ENCODE measurements at regions not wholly inside any gene's neighbourhood (a gene's known extent, or its start where the extent isn't known, plus 50 kb on each side); places are given as distances from the start of the nearest gene placed in this dataset.

DNA sequence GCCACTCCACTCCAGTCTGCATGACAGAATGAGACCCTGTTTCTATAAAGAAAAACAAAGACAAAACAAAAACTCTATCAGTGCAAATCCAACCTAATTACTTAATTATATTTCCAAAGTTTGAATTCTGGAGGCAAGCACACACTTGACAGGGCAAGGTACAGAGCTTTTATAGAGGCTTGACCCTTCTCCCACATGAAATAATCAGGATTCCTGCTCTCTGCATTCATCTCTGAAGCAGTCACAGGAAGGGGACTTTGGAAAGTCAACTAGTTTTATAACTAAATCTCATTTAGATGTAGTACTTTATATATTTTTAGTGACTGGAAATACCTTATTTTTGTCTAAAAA is 91.9 kb upstream of the CHD1 start:
- no peak overlapping the region for H2BK120ac ChIP-seq (replicated peaks; ENCODE audit: low read depth, low read length)
- H3K56ac ChIP-seq (replicated peaks; ENCODE audit: insufficient read length, low read depth, low read length): no peak overlapping the region
- no peak overlapping the region for H2BK20ac ChIP-seq (ENCODE audit: low read length)
- no peak overlapping the region for H4K5ac ChIP-seq (ENCODE audit: insufficient read length, low read depth, low read length)
- H3K23ac ChIP-seq (ENCODE audit: insufficient read length): no peak overlapping the region
- no peak overlapping the region for H2BK15ac ChIP-seq (ENCODE audit: low read length)
- TF ChIP-seq TAF1 (IDR thresholded peaks at IDR 0.05; ENCODE audit: low read depth, low read length): no peak
- TF ChIP-seq RBBP5 (IDR thresholded peaks at IDR 0.05; ENCODE audit: borderline replicate concordance, low read depth, low read length): no peak
- TF ChIP-seq TEAD4 (IDR thresholded peaks at IDR 0.05; ENCODE audit: low read depth, low read length): no peak
- no peak overlapping the region for H2BK12ac ChIP-seq (ENCODE audit: low read depth, low read length)
- no peak overlapping the region for H4K91ac ChIP-seq (replicated peaks; ENCODE audit: insufficient read length, low read length)
- DNase-seq (ENCODE audit: low read depth in 1 of 2, low spot score in 2 of 2) (no peak), FAIRE-seq (no peak)
- no peak overlapping the region for H3K4ac ChIP-seq (replicated peaks; ENCODE audit: insufficient read length, low read depth, low read length)
- H3K79me1 ChIP-seq (ENCODE audit: low read depth, low read length): no peaks in the 10 kb centered on the region
- no peak overlapping the region for H3K4me2 ChIP-seq (ENCODE audit: insufficient read depth in 1 of 2, low read depth in 2 of 2, low read length in 2 of 2)
- no peaks in the 10 kb centered on the region for H3K79me2 ChIP-seq (ENCODE audit: control insufficient read depth in 1 of 2, insufficient read depth in 2 of 2, low read length in 2 of 2)
- H4K20me1 ChIP-seq (replicated peaks in 1 of 2; ENCODE audit: control insufficient read depth in 1 of 2, insufficient read depth in 2 of 2, low read length in 2 of 2): no peaks in the 10 kb centered on the region
- ChIA-PET CTCF (ENCODE audit: partially characterized antibody) (interaction anchor here (2.0 kb wide), 1 partner anchor 40 kb away, joined by 6 read pairs; no protein-coding TSS in a partner anchor), POLR2A (ENCODE audit: partially characterized antibody) (interaction anchor here (1.7 kb wide), 1 partner anchor 11 kb away, joined by 4 read pairs; no protein-coding TSS in a partner anchor)
- H3K14ac ChIP-seq (ENCODE audit: insufficient read length): no peak overlapping the region
- H3K27ac ChIP-seq (ENCODE audit: low read depth, low read length): no peak overlapping the region
- no peak overlapping the region for H2BK5ac ChIP-seq (ENCODE audit: low read depth, low read length)
- H3K4me1 ChIP-seq (replicated peaks in 1 of 4; ENCODE audit: control insufficient read depth in 3 of 4, insufficient read depth in 4 of 4, low read length in 3 of 4): no peaks in the 10 kb centered on the region
- H3K18ac ChIP-seq (ENCODE audit: extremely low read depth, low read length): no peak overlapping the region
- H4K8ac ChIP-seq (ENCODE audit: extremely low read depth, insufficient read depth, low read length): no peak overlapping the region
- no peaks in the 10 kb centered on the region for H3K36me3 ChIP-seq (ENCODE audit: control insufficient read depth in 2 of 4, insufficient read depth in 4 of 4, low read length in 3 of 4)
- H3K23me2 ChIP-seq (ENCODE audit: low read depth, low read length): no peaks in the 10 kb centered on the region
- H2AK5ac ChIP-seq (ENCODE audit: low read depth, low read length): no peak overlapping the region
- H3K4me3 ChIP-seq (ENCODE audit: extremely low read depth in 1 of 4, insufficient read depth in 2 of 4, low read depth in 3 of 4, low read length in 4 of 4): no peak overlapping the region
- H3K9me3 ChIP-seq (ENCODE audit: insufficient read depth in 2 of 2, low read depth in 1 of 2, low read length in 1 of 2): peaks cover 0 to 12% of the 10 kb centered on the region in 2 experiments; a peak in 1 of 4 replicates
- H3K27me3 ChIP-seq (replicated peaks in 1 of 4; ENCODE audit: control insufficient read depth in 3 of 4, extremely low read depth in 1 of 4, insufficient read depth in 3 of 4, low read length in 3 of 4): no peaks in the 10 kb centered on the region
- no peak overlapping the region for H3K9ac ChIP-seq (replicated peaks in 1 of 4; ENCODE audit: extremely low read depth in 1 of 4, low read depth in 3 of 4, low read length in 3 of 4)
- no peak overlapping the region for H2AFZ ChIP-seq (ENCODE audit: low read length)

Measured in H1 (cell line).